GM21447 (cell line): ENCODE measurements at regions not wholly inside any gene's neighbourhood (a gene's known extent, or its start where the extent isn't known, plus 50 kb on each side); places are given as distances from the start of the nearest gene placed in this dataset.
"Not testable (repeated sequence)": the region's sequence is repeated elsewhere in the genome, so short reads cannot be mapped to it uniquely, and the experiment has no call there.

Source experiments
- ATAC-seq: cut with Tn5 transposase; IDR thresholded peaks from one replicate; pipeline ENCODE4 v1.9.1; 2021; ENCODE audit not compliant: unreplicated experiment

GRCh38 chr10:64103750-64104470, 582.7 kb downstream of the REEP3 start:
- ATAC-seq = no peak

- ATAC-seq = no peak
Measured at GRCh38 chr10:64109926-64110495, 588.8 kb downstream of the REEP3 start.

GRCh38 chr10:64112701-64113355, 591.6 kb downstream of the REEP3 start:
- no peak for ATAC-seq

GRCh38 chr10:64113375-64113774, 592.2 kb downstream of the REEP3 start:
- ATAC-seq = no peak

GRCh38 chr10:64113792-64114191, 592.6 kb downstream of the REEP3 start:
- ATAC-seq = no peak

GRCh38 chr10:64115471-64115870, 594.3 kb downstream of the REEP3 start:
- no peak for ATAC-seq

GRCh38 chr10:64115908-64116643, 594.9 kb downstream of the REEP3 start:
- ATAC-seq = no peak

- no peak for ATAC-seq
Measured at GRCh38 chr10:64116707-64117106, 595.5 kb downstream of the REEP3 start.

- ATAC-seq = no peak
Measured at GRCh38 chr10:64118736-64119135, 597.5 kb downstream of the REEP3 start.

GRCh38 chr10:64120301-64120980, 599.2 kb downstream of the REEP3 start:
- not testable (repeated sequence) for ATAC-seq

- ATAC-seq = no peak
Measured at GRCh38 chr10:64130152-64130551, 609.0 kb downstream of the REEP3 start.

- no peak for ATAC-seq
Measured at GRCh38 chr10:64134676-64135075, 613.5 kb downstream of the REEP3 start.

- no peak for ATAC-seq
Measured at GRCh38 chr10:64142395-64142794, 621.2 kb downstream of the REEP3 start.

- ATAC-seq = no peak
Measured at GRCh38 chr10:64148607-64149006, 627.4 kb downstream of the REEP3 start.

- ATAC-seq = no peak
Measured at GRCh38 chr10:64156166-64156565, 635.0 kb downstream of the REEP3 start.

- ATAC-seq = no peak
Measured at GRCh38 chr10:64158551-64158950, 637.4 kb downstream of the REEP3 start.

GRCh38 chr10:64159910-64160872, 639.0 kb downstream of the REEP3 start:
- no peak for ATAC-seq

GRCh38 chr10:64170791-64171190, 649.6 kb downstream of the REEP3 start:
- no peak for ATAC-seq

GRCh38 chr10:64173826-64174225, 652.6 kb downstream of the REEP3 start:
- ATAC-seq = no peak

GRCh38 chr10:64174666-64175255, 653.6 kb downstream of the REEP3 start:
- ATAC-seq = no peak
